ENCODE measurements at regions not wholly inside any gene's neighbourhood (a gene's known extent, or its start where the extent isn't known, plus 50 kb on each side); places are given as distances from the start of the nearest gene placed in this dataset.

DNA sequence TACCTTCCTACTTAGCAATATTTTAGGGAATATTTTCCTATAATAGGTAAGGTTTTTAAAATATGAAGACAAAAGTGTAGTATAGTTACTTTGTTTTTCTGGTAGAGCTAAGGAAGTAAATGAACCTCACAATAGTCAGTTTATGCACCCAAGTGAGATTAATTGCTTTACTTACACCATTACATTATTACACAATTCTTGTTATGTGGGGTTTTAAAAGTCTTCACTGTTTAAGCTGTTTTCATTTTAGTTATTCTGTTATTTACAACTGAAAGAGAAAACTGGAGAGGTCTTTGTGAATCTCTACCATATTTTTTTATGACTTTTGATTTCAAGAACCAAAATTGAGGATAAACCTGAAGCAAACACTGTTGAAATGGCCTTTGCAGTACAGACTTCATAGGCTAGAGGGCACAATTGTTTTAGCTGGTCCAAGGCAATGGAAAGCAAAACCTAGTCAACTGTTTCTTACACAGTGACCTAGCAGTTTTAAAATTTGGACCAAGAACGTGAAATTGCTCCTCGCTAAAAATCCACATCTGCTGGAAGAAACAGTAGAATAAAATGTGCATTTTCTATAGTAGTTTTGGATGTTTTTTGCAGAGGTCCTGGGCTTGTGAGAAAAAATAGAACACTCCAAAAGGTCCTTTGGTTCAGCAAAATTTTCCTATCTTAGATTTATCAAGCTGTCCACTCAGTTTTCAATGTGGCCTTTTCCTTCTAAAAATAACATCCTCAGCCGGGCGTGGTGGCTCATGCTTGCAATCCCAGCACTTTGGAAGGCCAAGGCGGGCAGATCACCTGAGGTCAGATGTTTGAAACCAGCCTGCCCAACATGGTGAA, 66.4 kb upstream of the FER start:
- H3K27ac ChIP-seq: no peak overlapping the region
- TF ChIP-seq POLR2A (IDR thresholded peaks at IDR 0.05) (no peak), POLR2AphosphoS5 (IDR thresholded peaks at IDR 0.05; ENCODE audit: insufficient read depth in 1 of 2, low read depth in 1 of 2) (peak in 1 of 2 donors; percentile 21)
- TF ChIP-seq, protein P1, sequence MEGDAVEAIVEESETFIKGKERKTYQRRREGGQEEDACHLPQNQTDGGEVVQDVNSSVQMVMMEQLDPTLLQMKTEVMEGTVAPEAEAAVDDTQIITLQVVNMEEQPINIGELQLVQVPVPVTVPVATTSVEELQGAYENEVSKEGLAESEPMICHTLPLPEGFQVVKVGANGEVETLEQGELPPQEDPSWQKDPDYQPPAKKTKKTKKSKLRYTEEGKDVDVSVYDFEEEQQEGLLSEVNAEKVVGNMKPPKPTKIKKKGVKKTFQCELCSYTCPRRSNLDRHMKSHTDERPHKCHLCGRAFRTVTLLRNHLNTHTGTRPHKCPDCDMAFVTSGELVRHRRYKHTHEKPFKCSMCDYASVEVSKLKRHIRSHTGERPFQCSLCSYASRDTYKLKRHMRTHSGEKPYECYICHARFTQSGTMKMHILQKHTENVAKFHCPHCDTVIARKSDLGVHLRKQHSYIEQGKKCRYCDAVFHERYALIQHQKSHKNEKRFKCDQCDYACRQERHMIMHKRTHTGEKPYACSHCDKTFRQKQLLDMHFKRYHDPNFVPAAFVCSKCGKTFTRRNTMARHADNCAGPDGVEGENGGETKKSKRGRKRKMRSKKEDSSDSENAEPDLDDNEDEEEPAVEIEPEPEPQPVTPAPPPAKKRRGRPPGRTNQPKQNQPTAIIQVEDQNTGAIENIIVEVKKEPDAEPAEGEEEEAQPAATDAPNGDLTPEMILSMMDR (IDR thresholded peaks at IDR 0.05): peak in 2 of 3 experiments; percentile 63 to 80
- H3K36me3 ChIP-seq: no peaks in the 10 kb centered on the region
- DNase-seq (ENCODE audit: extremely low spot score in 2 of 2): no peak
- no peaks in the 10 kb centered on the region for H3K4me1 ChIP-seq
- no peaks in the 10 kb centered on the region for H3K27me3 ChIP-seq
- H3K4me3 ChIP-seq: no peak overlapping the region
- intact Hi-C loops (cut with DNase I): no loop called here
- no peaks in the 10 kb centered on the region for H3K9me3 ChIP-seq

DNA sequence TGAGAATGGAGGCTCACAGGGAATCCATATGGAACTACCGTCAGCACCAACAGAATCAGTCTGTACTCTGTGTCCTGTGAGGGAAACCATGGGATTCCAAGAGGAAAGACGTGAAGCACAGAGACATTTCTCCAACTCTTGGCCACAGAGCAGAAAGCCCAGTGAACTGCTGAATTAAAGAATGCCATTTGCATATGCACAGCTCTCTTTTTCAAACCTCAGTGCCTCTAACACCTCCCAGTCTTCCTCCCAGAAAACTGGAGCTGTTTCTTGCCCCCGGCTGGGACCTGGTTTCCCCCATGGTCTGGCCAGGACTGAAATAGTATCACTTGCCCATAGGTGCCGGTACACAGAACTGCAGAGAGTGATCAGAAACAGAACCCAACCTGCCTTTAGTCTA, 69.6 kb upstream of the FER start:
- no peak for DNase-seq (ENCODE audit: extremely low spot score in 2 of 2)
- H3K36me3 ChIP-seq: no peaks in the 10 kb centered on the region
- TF ChIP-seq POLR2A (IDR thresholded peaks at IDR 0.05): no peak
- TF ChIP-seq, protein P1 (IDR thresholded peaks at IDR 0.05): no peak
- TF ChIP-seq POLR2AphosphoS5 (IDR thresholded peaks at IDR 0.05; ENCODE audit: insufficient read depth in 1 of 2, low read depth in 1 of 2): no peak
- no peaks in the 10 kb centered on the region for H3K9me3 ChIP-seq
- intact Hi-C loops (cut with DNase I): no loop called here
- no peaks in the 10 kb centered on the region for H3K4me1 ChIP-seq
- H3K27ac ChIP-seq: no peak overlapping the region
- no peaks in the 10 kb centered on the region for H3K27me3 ChIP-seq
- no peak overlapping the region for H3K4me3 ChIP-seq

DNA sequence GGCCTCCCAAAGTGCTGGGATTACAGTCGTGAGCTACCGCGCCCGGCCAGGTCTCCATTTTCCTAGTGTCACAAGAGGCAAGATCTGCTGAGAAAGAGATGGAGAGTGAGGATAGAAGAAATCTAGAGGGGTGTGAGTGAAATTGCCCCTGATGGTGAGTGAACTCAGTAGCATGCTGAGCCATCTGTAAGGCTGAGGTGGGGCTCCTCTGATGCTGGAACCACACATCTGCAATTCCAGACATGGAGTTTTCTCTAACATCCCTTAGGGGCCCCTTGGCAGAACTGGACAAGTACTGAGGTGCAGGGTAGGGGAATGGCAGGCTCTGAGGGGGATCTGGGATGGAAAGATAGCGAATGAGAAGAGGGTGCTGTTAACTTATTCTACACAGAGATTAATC, 72.0 kb upstream of the FER start:
- H3K36me3 ChIP-seq: no peaks in the 10 kb centered on the region
- H3K4me3 ChIP-seq: no peak overlapping the region
- no peak for DNase-seq (ENCODE audit: extremely low spot score in 2 of 2)
- H3K27me3 ChIP-seq: no peaks in the 10 kb centered on the region
- no peaks in the 10 kb centered on the region for H3K9me3 ChIP-seq
- TF ChIP-seq POLR2A (IDR thresholded peaks at IDR 0.05): no peak
- TF ChIP-seq, protein P1 (IDR thresholded peaks at IDR 0.05): no peak
- TF ChIP-seq POLR2AphosphoS5 (IDR thresholded peaks at IDR 0.05; ENCODE audit: insufficient read depth in 1 of 2, low read depth in 1 of 2): no peak
- H3K27ac ChIP-seq: no peak overlapping the region
- intact Hi-C loops (cut with DNase I): no loop called here
- no peaks in the 10 kb centered on the region for H3K4me1 ChIP-seq

DNA sequence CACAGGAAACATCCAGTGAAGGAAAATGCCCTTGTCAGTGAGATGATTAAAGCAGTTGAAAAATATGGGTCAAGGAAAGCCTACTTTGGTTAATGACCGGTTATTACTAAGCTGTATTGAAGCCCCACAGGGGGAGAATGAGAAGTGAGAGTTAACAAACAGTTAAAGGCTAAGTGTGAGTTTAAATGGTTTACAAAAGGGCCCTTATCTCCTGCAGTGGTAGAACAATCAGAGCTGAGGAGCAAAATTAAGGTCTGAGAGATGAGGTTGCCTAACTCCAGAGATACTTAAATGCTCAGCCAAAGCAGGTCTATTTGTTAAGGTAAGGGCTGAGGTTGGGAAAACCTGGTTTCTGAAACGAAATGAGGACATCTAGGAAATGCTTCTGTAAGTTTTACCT, 75.1 kb upstream of the FER start:
- Histone ChIP-seq H3K4me1 (no peaks in the 10 kb centered on the region), H3K27ac (no peak overlapping the region), H3K9me3 (no peaks in the 10 kb centered on the region), H3K36me3 (no peaks in the 10 kb centered on the region), H3K27me3 (no peaks in the 10 kb centered on the region), H3K4me3 (no peak overlapping the region)
- DNase-seq (ENCODE audit: extremely low spot score in 2 of 2): no peak
- intact Hi-C loops (cut with DNase I): no loop called here
- TF ChIP-seq POLR2AphosphoS5 (IDR thresholded peaks at IDR 0.05; ENCODE audit: insufficient read depth in 1 of 2, low read depth in 1 of 2) (no peak), POLR2A (IDR thresholded peaks at IDR 0.05) (no peak)
- TF ChIP-seq, protein P1 (IDR thresholded peaks at IDR 0.05): no peak

DNA sequence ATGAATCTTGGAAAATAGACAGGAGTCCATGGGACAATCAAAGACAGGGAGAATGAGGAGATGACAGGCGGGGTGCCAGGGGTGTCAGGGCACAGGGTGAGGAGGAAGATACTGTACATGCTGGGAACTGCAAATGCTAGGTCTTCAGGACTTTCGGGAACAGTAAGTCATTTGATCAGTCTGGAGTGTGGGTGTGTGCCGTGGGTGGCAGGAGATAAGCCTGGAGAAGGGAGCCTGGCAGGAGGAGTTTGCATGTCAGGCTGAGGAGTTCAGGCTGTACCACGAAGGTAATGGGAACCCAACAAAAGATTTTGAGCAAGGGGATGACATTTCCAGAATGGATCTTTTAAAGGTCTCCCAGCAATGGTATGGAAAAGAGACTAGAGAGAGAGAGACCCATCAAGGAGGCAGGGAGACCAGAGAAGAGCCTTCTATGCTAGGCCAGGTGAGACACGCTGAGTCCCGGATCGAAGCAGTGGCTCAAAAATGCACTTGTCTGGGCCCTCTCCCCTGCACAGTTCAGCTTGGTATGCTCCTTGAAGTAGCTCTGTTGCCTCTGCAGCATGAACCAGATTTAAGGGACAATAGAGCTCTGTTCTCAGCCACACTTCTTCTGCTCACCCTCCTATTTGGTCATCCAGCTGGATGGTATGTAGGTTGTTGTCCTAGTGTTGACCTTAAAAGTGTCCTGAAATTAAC, 77.0 kb upstream of the FER start:
- Histone ChIP-seq H3K4me3 (no peak overlapping the region), H3K36me3 (no peaks in the 10 kb centered on the region), H3K9me3 (no peaks in the 10 kb centered on the region), H3K27me3 (no peaks in the 10 kb centered on the region), H3K27ac (no peak overlapping the region), H3K4me1 (no peaks in the 10 kb centered on the region)
- TF ChIP-seq, protein P1 (IDR thresholded peaks at IDR 0.05): no peak
- TF ChIP-seq POLR2AphosphoS5 (IDR thresholded peaks at IDR 0.05; ENCODE audit: insufficient read depth in 1 of 2, low read depth in 1 of 2) (no peak), POLR2A (IDR thresholded peaks at IDR 0.05) (no peak)
- no peak for DNase-seq (ENCODE audit: extremely low spot score in 2 of 2)
- intact Hi-C loops (cut with DNase I): no loop called here

All from vagina (tissue), 2 donors.